Kidney (tissue), 13 donors: ENCODE measurements at regions not wholly inside any gene's neighbourhood (a gene's known extent, or its start where the extent isn't known, plus 50 kb on each side); places are given as distances from the start of the nearest gene placed in this dataset.

ENCODE experiments used
- DNase-seq, 5 donors: peaks; one replicate each; pipeline ENCODE4 v3.0.0-alpha.2; 2013 to 2020
- FAIRE-seq: peaks from 2 replicates; lab custom pipeline; 2012; peaks lifted over from hg19 to GRCh38; lab: Jason Lieb, UNC
- H3K27ac ChIP-seq, 2 donors: one replicate each; pipeline ENCODE4 v1.7.0; 2013; ENCODE audit warnings: low read depth in 2 of 2, low read length in 2 of 2, inconsistent platforms in 1 of 2
- H3K27me3 ChIP-seq: one replicate; pipeline ENCODE4 v1.7.1; 2013; ENCODE audit warnings: low read length, inconsistent platforms; ENCODE audit not compliant: control insufficient read depth, insufficient read depth
- H3K36me3 ChIP-seq, 3 donors: one replicate each; pipeline versions ENCODE4 v1.7.0 to v1.7.1; 2013; ENCODE audit warnings: low read length in 3 of 3, control low read depth in 1 of 3, inconsistent platforms in 1 of 3; ENCODE audit not compliant: insufficient read depth in 3 of 3, control insufficient read depth in 2 of 3
- H3K4me1 ChIP-seq, 3 donors: one replicate each; pipeline versions ENCODE4 v1.7.0 to v1.7.1; 2013; ENCODE audit warnings: low read length in 3 of 3, inconsistent platforms in 1 of 3, low read depth in 1 of 3; ENCODE audit not compliant: control insufficient read depth in 2 of 3, insufficient read depth in 2 of 3
- H3K4me3 ChIP-seq, 3 donors: one replicate each; pipeline versions ENCODE4 v1.7.0 to v1.8.1; 2013; ENCODE audit warnings: low read length in 3 of 3, control low read depth in 1 of 3, inconsistent platforms in 1 of 3
- H3K9ac ChIP-seq, 3 donors: one replicate each; pipeline versions ENCODE4 v1.7.0 to v1.7.1; 2013; ENCODE audit warnings: low read length in 3 of 3, control low read depth in 1 of 3, inconsistent platforms in 1 of 3
- H3K9me3 ChIP-seq, 3 donors: one replicate each; pipeline versions ENCODE4 v1.7.0 to v1.7.1; 2013; ENCODE audit warnings: low read length in 3 of 3, control low read depth in 1 of 3, inconsistent platforms in 1 of 3; ENCODE audit not compliant: control insufficient read depth in 2 of 3, insufficient read depth in 1 of 3
- CTCF ChIP-seq: IDR thresholded peaks from 3 replicates; pipeline ENCODE4 v1.5.1; 2012; ENCODE audit warnings: mild to moderate bottlenecking, moderate library complexity, borderline replicate concordance; ENCODE audit not compliant: insufficient read depth; ENCODE audit errors: extremely low read depth
- intact Hi-C: fragments of 100-400 bp; cut with DNase I; formaldehyde crosslinking; loops from one replicate; pipeline ENCODE4 v1.11.1; 2022
- donor health status: control.
- donor health status: control.
- donor health status: control.
- donor health status: control.
- donor health status: control.
- donor health status: DM: yes; HTN: yes; CAD: no.
- donor health status: Normal renal cell carcinoma (clear cell type).

GRCh38 chr18:78904179-78904531 is 75.5 kb upstream of the SALL3 start:
- H3K36me3 ChIP-seq: no peaks in the 10 kb centered on the region
- H3K4me1 ChIP-seq: no peaks in the 10 kb centered on the region
- intact Hi-C loops: no loop called here
- FAIRE-seq: no peak
- TF ChIP-seq CTCF: no peak
- no peaks in the 10 kb centered on the region for H3K27me3 ChIP-seq
- peak in 1 of 5 donors; percentile 50 for DNase-seq
- H3K4me3 ChIP-seq: no peak overlapping the region
- no peaks in the 10 kb centered on the region for H3K9me3 ChIP-seq
- no peak overlapping the region for H3K9ac ChIP-seq
- no peak overlapping the region for H3K27ac ChIP-seq

- intact Hi-C loops: no loop called here
- no peaks in the 10 kb centered on the region for H3K36me3 ChIP-seq
- no peaks in the 10 kb centered on the region for H3K9me3 ChIP-seq
- TF ChIP-seq CTCF: no peak
- H3K4me3 ChIP-seq: no peak overlapping the region
- no peaks in the 10 kb centered on the region for H3K4me1 ChIP-seq
- no peak for FAIRE-seq
- H3K9ac ChIP-seq: no peak overlapping the region
- no peak overlapping the region for H3K27ac ChIP-seq
- H3K27me3 ChIP-seq: no peaks in the 10 kb centered on the region
- DNase-seq: peak in 1 of 5 donors; percentile 23
Observed at GRCh38 chr18:78905334-78905733, 74.3 kb upstream of the SALL3 start.

- Histone ChIP-seq H3K27me3 (no peaks in the 10 kb centered on the region), H3K9me3 (no peaks in the 10 kb centered on the region), H3K9ac (no peak overlapping the region), H3K4me1 (no peaks in the 10 kb centered on the region), H3K4me3 (no peak overlapping the region), H3K36me3 (no peaks in the 10 kb centered on the region), H3K27ac (no peak overlapping the region)
- intact Hi-C loops: no loop called here
- FAIRE-seq (no peak), DNase-seq (peak in 1 of 5 donors; percentile 27)
- no peak for TF ChIP-seq CTCF
Observed at GRCh38 chr18:78906066-78906465, 73.6 kb upstream of the SALL3 start.

- Histone ChIP-seq H3K27me3 (no peaks in the 10 kb centered on the region), H3K9ac (no peak overlapping the region), H3K9me3 (no peaks in the 10 kb centered on the region), H3K27ac (no peak overlapping the region), H3K36me3 (no peaks in the 10 kb centered on the region), H3K4me1 (peaks cover 0 to 3% (median 0%) of the 10 kb centered on the region in 3 donors), H3K4me3 (no peak overlapping the region)
- DNase-seq: no peak
- no peak for FAIRE-seq
- intact Hi-C loops: no loop called here
- no peak for TF ChIP-seq CTCF
Observed at GRCh38 chr18:78908462-78909260, 71.0 kb upstream of the SALL3 start.
